HL-60 (cell line): ENCODE measurements at regions not wholly inside any gene's neighbourhood (a gene's known extent, or its start where the extent isn't known, plus 50 kb on each side); places are given as distances from the start of the nearest gene placed in this dataset.

Experiments
- DNase-seq, 2 experiments: peaks; one replicate each; pipeline ENCODE4 v3.0.0-alpha.2; 2010 to 2020; ENCODE audit warnings: low read depth in 1 of 2, low spot score in 1 of 2
- H3K27ac ChIP-seq: fragments of 250-450 bp; sonication (Bioruptor Pico); replicated peaks from 2 replicates; pipeline ENCODE4 v1.5.1; 2020; ENCODE audit warnings: mild to moderate bottlenecking, moderate library complexity
- H3K27me3 ChIP-seq: fragments of 250-450 bp; sonication (Bioruptor Pico); 2 replicates; pipeline ENCODE4 v1.5.1; 2021; ENCODE audit warnings: mild to moderate bottlenecking, moderate library complexity; ENCODE audit not compliant: insufficient read depth, poor library complexity, severe bottlenecking
- H3K4me3 ChIP-seq: replicated peaks from 2 replicates; pipeline ENCODE4 v1.5.1; 2011; ENCODE audit warnings: mild to moderate bottlenecking, control low read depth, low read length; ENCODE audit not compliant: insufficient read depth
- CTCF ChIP-seq: IDR thresholded peaks from one replicate; pipeline ENCODE4 v1.5.1; 2011; ENCODE audit warnings: low read length, control low read depth, inconsistent platforms; ENCODE audit not compliant: insufficient read depth
- GABPA ChIP-seq: IDR thresholded peaks from 2 replicates; pipeline ENCODE4 v1.6.1; 2012; ENCODE audit warnings: low read depth
- POLR2AphosphoS5 ChIP-seq: IDR thresholded peaks from 2 replicates; pipeline ENCODE4 v1.6.1; 2012; ENCODE audit warnings: low read depth
- REST ChIP-seq: IDR thresholded peaks from 2 replicates; pipeline ENCODE4 v1.6.1; 2012; ENCODE audit warnings: low read depth; ENCODE audit not compliant: insufficient replicate concordance
- SPI1 ChIP-seq: IDR thresholded peaks from 2 replicates; pipeline ENCODE4 v1.6.1; 2012; ENCODE audit warnings: low read depth, mild to moderate bottlenecking, borderline replicate concordance

- DNase-seq = no peak
- TF ChIP-seq CTCF = no peak
- TF ChIP-seq SPI1 = no peak
- TF ChIP-seq POLR2AphosphoS5 = no peak
- TF ChIP-seq REST = no peak
- no peak for TF ChIP-seq GABPA
- H3K27me3 ChIP-seq = no peaks in the 10 kb centered on the region
Observed at GRCh38 chr6:6729971-6730370, 141.5 kb downstream of the LY86 start.

GRCh38 chr6:6730831-6731230 is 142.3 kb downstream of the LY86 start:
- no peak for DNase-seq
- H3K27me3 ChIP-seq = no peaks in the 10 kb centered on the region
- TF ChIP-seq SPI1 = no peak
- no peak for TF ChIP-seq REST
- TF ChIP-seq GABPA = no peak
- no peak for TF ChIP-seq POLR2AphosphoS5
- no peak for TF ChIP-seq CTCF

More at GRCh38 chr6:6729971-6730370, 141.5 kb downstream of the LY86 start:
- H3K4me3 ChIP-seq = no peak overlapping the region
- peak overlapping the region; percentile 17 for H3K27ac ChIP-seq

GRCh38 chr6:6734479-6735465 is 146.3 kb downstream of the LY86 start:
- Histone ChIP-seq H3K27ac (no peak overlapping the region), H3K27me3 (no peaks in the 10 kb centered on the region), H3K4me3 (no peak overlapping the region)
- no peak for DNase-seq
- no peak for TF ChIP-seq SPI1
- no peak for TF ChIP-seq POLR2AphosphoS5
- no peak for TF ChIP-seq REST
- TF ChIP-seq GABPA = no peak
- TF ChIP-seq CTCF = no peak

More at GRCh38 chr6:6730831-6731230, 142.3 kb downstream of the LY86 start:
- Histone ChIP-seq H3K4me3 (no peak overlapping the region), H3K27ac (peak overlapping the region; percentile 17)
